GM23338 (cell line): ENCODE measurements at regions not wholly inside any gene's neighbourhood (a gene's known extent, or its start where the extent isn't known, plus 50 kb on each side); places are given as distances from the start of the nearest gene placed in this dataset.

Experiments used
- ATAC-seq: fragments of 200-7000 bp; cut with Tn5 transposase; 3 replicates; pipeline ENCODE4 v1.9.1; 2020
- DNase-seq: peaks from one replicate; pipeline ENCODE4 v3.0.0-alpha.2; 2015; ENCODE audit warnings: low spot score
- H2AFZ ChIP-seq: fragments of 200-600 bp; sonication (generic); 2 replicates; pipeline ENCODE4 v1.8.0; 2016; ENCODE audit warnings: antibody characterized with exemption, mild to moderate bottlenecking, moderate library complexity
- H3F3A ChIP-seq: fragments of 200-600 bp; sonication (generic); replicated peaks from 2 replicates; pipeline ENCODE4 v1.8.0; 2017; ENCODE audit warnings: antibody characterized with exemption, mixed run types, low read depth
- H3K27ac ChIP-seq: fragments of 200-600 bp; sonication (generic); 2 replicates; pipeline ENCODE4 v1.6.1; 2016; ENCODE audit warnings: low read depth
- H3K27me3 ChIP-seq: fragments of 200-600 bp; sonication (generic); 2 replicates; pipeline ENCODE4 v1.8.0; 2016; ENCODE audit warnings: mild to moderate bottlenecking, mixed run types, moderate library complexity; ENCODE audit not compliant: insufficient read depth
- H3K36me3 ChIP-seq: fragments of 200-600 bp; sonication (generic); 2 replicates; pipeline ENCODE4 v1.8.0; 2016; ENCODE audit warnings: mild to moderate bottlenecking; ENCODE audit not compliant: insufficient read depth
- H3K4me1 ChIP-seq: fragments of 200-600 bp; sonication (generic); 2 replicates; pipeline ENCODE4 v1.8.0; 2016; ENCODE audit warnings: mild to moderate bottlenecking, moderate library complexity; ENCODE audit not compliant: insufficient read depth
- H3K4me2 ChIP-seq: fragments of 200-600 bp; sonication (generic); 2 replicates; pipeline ENCODE4 v1.7.1; 2017; ENCODE audit warnings: mixed run types
- H3K4me3 ChIP-seq: fragments of 200-600 bp; sonication (generic); 2 replicates; pipeline ENCODE4 v1.6.1; 2016; ENCODE audit warnings: mixed run types
- H3K79me2 ChIP-seq: fragments of 200-600 bp; sonication (generic); replicated peaks from 2 replicates; pipeline ENCODE4 v1.8.0; 2017; ENCODE audit warnings: mild to moderate bottlenecking; ENCODE audit not compliant: insufficient read depth
- H3K9me2 ChIP-seq: fragments of 200-600 bp; sonication (generic); 2 replicates; pipeline ENCODE4 v1.8.0; 2017; ENCODE audit not compliant: insufficient read depth
- H4K20me1 ChIP-seq: fragments of 200-600 bp; sonication (generic); replicated peaks from 2 replicates; pipeline ENCODE4 v1.8.0; 2017; ENCODE audit warnings: mild to moderate bottlenecking; ENCODE audit not compliant: insufficient read depth
- H3K27ac Mint-ChIP-seq: 2 replicates; pipeline ENCODE4 v1.8.0; 2020; ENCODE audit warnings: inconsistent platforms, mild to moderate bottlenecking, moderate library complexity, mixed read lengths
- H3K27me3 Mint-ChIP-seq: 3 replicates; pipeline ENCODE4 v1.8.0; 2022; ENCODE audit warnings: low read depth, mild to moderate bottlenecking, moderate library complexity, mixed read lengths, inconsistent platforms; ENCODE audit not compliant: insufficient read depth, poor library complexity
- H3K36me3 Mint-ChIP-seq: 3 replicates; pipeline ENCODE4 v1.8.0; 2021; ENCODE audit warnings: low read depth, mild to moderate bottlenecking, inconsistent platforms, moderate library complexity, mixed read lengths
- H3K4me1 Mint-ChIP-seq: 3 replicates; pipeline ENCODE4 v1.8.0; 2020; ENCODE audit warnings: mild to moderate bottlenecking, inconsistent platforms, mixed read lengths
- H3K4me3 Mint-ChIP-seq: 3 replicates; pipeline ENCODE4 v1.8.0; 2021; ENCODE audit warnings: moderate library complexity, mild to moderate bottlenecking, inconsistent platforms, mixed read lengths
- H3K9me3 Mint-ChIP-seq: 3 replicates; pipeline ENCODE4 v1.8.0; 2020; ENCODE audit warnings: moderate library complexity, mild to moderate bottlenecking, inconsistent platforms, mixed read lengths
- CREB1 ChIP-seq: fragments of 250-450 bp; sonication (Bioruptor Pico); IDR thresholded peaks from 2 replicates; pipeline ENCODE4 v1.5.0; 2020; ENCODE audit warnings: low read depth, mild to moderate bottlenecking, moderate library complexity
- EZH2 ChIP-seq: fragments of 200-600 bp; sonication (generic); IDR thresholded peaks from one replicate; pipeline ENCODE4 v1.8.0; 2017; ENCODE audit warnings: antibody characterized with exemption, mild to moderate bottlenecking, low read depth; ENCODE audit not compliant: unreplicated experiment
- EZH2phosphoT487 ChIP-seq: fragments of 200-600 bp; sonication (generic); IDR thresholded peaks from one replicate; pipeline ENCODE4 v1.8.1; 2018; ENCODE audit warnings: antibody characterized with exemption; ENCODE audit not compliant: unreplicated experiment
- JUNB ChIP-seq: IDR thresholded peaks from one replicate; pipeline ENCODE4 v1.6.1; 2016; ENCODE audit warnings: antibody characterized with exemption; ENCODE audit not compliant: unreplicated experiment
- NANOG ChIP-seq: IDR thresholded peaks from 2 replicates; pipeline ENCODE4 v1.6.1; 2016; ENCODE audit warnings: antibody characterized with exemption, borderline replicate concordance
- POLR2AphosphoS5 ChIP-seq: IDR thresholded peaks from 2 replicates; pipeline ENCODE4 v1.6.1; 2016; ENCODE audit warnings: antibody characterized with exemption, low read depth
- STAT1 ChIP-seq: IDR thresholded peaks from one replicate; pipeline ENCODE4 v1.6.1; 2016; ENCODE audit warnings: antibody characterized with exemption; ENCODE audit not compliant: unreplicated experiment
- ZNF114 ChIP-seq: fragments of 250-450 bp; sonication (Bioruptor Pico); IDR thresholded peaks from 2 replicates; pipeline ENCODE4 v1.5.0; 2020; ENCODE audit warnings: mild to moderate bottlenecking, moderate library complexity
- ZNF331 ChIP-seq: fragments of 250-450 bp; sonication (Bioruptor Pico); IDR thresholded peaks from 2 replicates; pipeline ENCODE4 v1.5.0; 2020; ENCODE audit warnings: low read depth, mild to moderate bottlenecking, moderate library complexity
- TF ChIP-seq, protein P1 (sequence below), 2 experiments: fragments of 200-600 bp in 1 of 2; sonication (generic) in 1 of 2; conservative IDR thresholded peaks; 2 replicates each; pipeline versions ENCODE4 v1.5.1 to v1.6.1; 2016 to 2017; ENCODE audit warnings: antibody characterized with exemption in 2 of 2, low read depth in 2 of 2, mild to moderate bottlenecking in 2 of 2, moderate library complexity in 1 of 2
- TF ChIP-seq, protein P2 (sequence below): fragments of 250-450 bp; sonication (Bioruptor Pico); IDR thresholded peaks from 2 replicates; pipeline ENCODE4 v1.5.0; 2020; ENCODE audit warnings: mild to moderate bottlenecking, moderate library complexity
- TF ChIP-seq, protein P3 (sequence below): IDR thresholded peaks from 2 replicates; pipeline ENCODE4 v1.6.1; 2016; ENCODE audit warnings: antibody characterized with exemption
- TF ChIP-seq, protein P4 (sequence below): IDR thresholded peaks from one replicate; pipeline ENCODE4 v1.6.1; 2018; ENCODE audit warnings: antibody characterized with exemption; ENCODE audit not compliant: unreplicated experiment

DNA sequence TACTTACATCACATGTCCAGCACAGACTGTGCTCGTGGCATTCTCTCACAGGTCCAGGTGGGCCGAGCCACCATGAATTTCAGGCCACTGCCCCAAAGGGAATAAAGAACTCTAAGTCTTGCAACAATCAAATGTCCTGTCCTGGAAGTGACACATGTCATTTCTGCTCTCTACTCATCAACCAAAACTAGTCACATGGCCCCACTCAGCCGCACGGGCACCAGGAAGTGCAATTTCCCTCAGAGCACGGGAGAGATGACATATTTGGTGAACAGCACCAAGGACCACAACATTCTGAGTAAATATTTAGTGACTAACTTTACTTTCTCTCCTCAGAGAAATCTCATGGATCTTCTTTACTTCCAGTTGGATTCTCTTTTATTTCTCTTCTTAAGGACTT is 131.1 kb upstream of the TUT7 start:
- DNase-seq (no peak), ATAC-seq (no peak)
- H2AFZ ChIP-seq: no peak overlapping the region
- H3K36me3 Mint-ChIP-seq: peaks cover 2% of the 10 kb centered on the region; the same call in 2 of the 3 replicates
- H3F3A ChIP-seq: no peaks in the 10 kb centered on the region
- H3K4me3 Mint-ChIP-seq: no peak overlapping the region
- no peak overlapping the region for H3K4me2 ChIP-seq
- TF ChIP-seq EZH2 (no peak), NANOG (no peak), POLR2AphosphoS5 (no peak), ZNF331 (CRISPR knock-in tag) (no peak), CREB1 (CRISPR knock-in tag) (no peak), STAT1 (no peak), EZH2phosphoT487 (no peak), ZNF114 (CRISPR knock-in tag) (no peak), JUNB (no peak)
- TF ChIP-seq, protein P1, sequence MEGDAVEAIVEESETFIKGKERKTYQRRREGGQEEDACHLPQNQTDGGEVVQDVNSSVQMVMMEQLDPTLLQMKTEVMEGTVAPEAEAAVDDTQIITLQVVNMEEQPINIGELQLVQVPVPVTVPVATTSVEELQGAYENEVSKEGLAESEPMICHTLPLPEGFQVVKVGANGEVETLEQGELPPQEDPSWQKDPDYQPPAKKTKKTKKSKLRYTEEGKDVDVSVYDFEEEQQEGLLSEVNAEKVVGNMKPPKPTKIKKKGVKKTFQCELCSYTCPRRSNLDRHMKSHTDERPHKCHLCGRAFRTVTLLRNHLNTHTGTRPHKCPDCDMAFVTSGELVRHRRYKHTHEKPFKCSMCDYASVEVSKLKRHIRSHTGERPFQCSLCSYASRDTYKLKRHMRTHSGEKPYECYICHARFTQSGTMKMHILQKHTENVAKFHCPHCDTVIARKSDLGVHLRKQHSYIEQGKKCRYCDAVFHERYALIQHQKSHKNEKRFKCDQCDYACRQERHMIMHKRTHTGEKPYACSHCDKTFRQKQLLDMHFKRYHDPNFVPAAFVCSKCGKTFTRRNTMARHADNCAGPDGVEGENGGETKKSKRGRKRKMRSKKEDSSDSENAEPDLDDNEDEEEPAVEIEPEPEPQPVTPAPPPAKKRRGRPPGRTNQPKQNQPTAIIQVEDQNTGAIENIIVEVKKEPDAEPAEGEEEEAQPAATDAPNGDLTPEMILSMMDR (conservative IDR thresholded peaks at IDR 0.05; ENCODE audit: low read depth in 2 of 2): no peak
- TF ChIP-seq, protein P2, sequence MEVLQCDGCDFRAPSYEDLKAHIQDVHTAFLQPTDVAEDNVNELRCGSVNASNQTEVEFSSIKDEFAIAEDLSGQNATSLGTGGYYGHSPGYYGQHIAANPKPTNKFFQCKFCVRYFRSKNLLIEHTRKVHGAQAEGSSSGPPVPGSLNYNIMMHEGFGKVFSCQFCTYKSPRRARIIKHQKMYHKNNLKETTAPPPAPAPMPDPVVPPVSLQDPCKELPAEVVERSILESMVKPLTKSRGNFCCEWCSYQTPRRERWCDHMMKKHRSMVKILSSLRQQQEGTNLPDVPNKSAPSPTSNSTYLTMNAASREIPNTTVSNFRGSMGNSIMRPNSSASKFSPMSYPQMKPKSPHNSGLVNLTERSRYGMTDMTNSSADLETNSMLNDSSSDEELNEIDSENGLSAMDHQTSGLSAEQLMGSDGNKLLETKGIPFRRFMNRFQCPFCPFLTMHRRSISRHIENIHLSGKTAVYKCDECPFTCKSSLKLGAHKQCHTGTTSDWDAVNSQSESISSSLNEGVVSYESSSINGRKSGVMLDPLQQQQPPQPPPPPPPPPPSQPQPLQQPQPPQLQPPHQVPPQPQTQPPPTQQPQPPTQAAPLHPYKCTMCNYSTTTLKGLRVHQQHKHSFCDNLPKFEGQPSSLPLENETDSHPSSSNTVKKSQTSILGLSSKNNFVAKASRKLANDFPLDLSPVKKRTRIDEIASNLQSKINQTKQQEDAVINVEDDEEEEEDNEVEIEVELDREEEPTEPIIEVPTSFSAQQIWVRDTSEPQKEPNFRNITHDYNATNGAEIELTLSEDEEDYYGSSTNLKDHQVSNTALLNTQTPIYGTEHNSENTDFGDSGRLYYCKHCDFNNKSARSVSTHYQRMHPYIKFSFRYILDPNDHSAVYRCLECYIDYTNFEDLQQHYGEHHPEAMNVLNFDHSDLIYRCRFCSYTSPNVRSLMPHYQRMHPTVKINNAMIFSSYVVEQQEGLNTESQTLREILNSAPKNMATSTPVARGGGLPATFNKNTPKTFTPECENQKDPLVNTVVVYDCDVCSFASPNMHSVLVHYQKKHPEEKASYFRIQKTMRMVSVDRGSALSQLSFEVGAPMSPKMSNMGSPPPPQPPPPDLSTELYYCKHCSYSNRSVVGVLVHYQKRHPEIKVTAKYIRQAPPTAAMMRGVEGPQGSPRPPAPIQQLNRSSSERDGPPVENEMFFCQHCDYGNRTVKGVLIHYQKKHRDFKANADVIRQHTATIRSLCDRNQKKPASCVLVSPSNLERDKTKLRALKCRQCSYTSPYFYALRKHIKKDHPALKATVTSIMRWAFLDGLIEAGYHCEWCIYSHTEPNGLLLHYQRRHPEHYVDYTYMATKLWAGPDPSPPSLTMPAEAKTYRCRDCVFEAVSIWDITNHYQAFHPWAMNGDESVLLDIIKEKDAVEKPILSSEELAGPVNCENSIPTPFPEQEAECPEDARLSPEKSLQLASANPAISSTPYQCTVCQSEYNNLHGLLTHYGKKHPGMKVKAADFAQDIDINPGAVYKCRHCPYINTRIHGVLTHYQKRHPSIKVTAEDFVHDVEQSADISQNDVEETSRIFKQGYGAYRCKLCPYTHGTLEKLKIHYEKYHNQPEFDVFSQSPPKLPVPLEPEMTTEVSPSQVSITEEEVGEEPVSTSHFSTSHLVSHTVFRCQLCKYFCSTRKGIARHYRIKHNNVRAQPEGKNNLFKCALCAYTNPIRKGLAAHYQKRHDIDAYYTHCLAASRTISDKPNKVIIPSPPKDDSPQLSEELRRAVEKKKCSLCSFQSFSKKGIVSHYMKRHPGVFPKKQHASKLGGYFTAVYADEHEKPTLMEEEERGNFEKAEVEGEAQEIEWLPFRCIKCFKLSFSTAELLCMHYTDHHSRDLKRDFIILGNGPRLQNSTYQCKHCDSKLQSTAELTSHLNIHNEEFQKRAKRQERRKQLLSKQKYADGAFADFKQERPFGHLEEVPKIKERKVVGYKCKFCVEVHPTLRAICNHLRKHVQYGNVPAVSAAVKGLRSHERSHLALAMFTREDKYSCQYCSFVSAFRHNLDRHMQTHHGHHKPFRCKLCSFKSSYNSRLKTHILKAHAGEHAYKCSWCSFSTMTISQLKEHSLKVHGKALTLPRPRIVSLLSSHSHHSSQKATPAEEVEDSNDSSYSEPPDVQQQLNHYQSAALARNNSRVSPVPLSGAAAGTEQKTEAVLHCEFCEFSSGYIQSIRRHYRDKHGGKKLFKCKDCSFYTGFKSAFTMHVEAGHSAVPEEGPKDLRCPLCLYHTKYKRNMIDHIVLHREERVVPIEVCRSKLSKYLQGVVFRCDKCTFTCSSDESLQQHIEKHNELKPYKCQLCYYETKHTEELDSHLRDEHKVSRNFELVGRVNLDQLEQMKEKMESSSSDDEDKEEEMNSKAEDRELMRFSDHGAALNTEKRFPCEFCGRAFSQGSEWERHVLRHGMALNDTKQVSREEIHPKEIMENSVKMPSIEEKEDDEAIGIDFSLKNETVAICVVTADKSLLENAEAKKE: no peak
- TF ChIP-seq, protein P3, sequence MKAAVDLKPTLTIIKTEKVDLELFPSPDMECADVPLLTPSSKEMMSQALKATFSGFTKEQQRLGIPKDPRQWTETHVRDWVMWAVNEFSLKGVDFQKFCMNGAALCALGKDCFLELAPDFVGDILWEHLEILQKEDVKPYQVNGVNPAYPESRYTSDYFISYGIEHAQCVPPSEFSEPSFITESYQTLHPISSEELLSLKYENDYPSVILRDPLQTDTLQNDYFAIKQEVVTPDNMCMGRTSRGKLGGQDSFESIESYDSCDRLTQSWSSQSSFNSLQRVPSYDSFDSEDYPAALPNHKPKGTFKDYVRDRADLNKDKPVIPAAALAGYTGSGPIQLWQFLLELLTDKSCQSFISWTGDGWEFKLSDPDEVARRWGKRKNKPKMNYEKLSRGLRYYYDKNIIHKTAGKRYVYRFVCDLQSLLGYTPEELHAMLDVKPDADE: no peak
- TF ChIP-seq, protein P4, sequence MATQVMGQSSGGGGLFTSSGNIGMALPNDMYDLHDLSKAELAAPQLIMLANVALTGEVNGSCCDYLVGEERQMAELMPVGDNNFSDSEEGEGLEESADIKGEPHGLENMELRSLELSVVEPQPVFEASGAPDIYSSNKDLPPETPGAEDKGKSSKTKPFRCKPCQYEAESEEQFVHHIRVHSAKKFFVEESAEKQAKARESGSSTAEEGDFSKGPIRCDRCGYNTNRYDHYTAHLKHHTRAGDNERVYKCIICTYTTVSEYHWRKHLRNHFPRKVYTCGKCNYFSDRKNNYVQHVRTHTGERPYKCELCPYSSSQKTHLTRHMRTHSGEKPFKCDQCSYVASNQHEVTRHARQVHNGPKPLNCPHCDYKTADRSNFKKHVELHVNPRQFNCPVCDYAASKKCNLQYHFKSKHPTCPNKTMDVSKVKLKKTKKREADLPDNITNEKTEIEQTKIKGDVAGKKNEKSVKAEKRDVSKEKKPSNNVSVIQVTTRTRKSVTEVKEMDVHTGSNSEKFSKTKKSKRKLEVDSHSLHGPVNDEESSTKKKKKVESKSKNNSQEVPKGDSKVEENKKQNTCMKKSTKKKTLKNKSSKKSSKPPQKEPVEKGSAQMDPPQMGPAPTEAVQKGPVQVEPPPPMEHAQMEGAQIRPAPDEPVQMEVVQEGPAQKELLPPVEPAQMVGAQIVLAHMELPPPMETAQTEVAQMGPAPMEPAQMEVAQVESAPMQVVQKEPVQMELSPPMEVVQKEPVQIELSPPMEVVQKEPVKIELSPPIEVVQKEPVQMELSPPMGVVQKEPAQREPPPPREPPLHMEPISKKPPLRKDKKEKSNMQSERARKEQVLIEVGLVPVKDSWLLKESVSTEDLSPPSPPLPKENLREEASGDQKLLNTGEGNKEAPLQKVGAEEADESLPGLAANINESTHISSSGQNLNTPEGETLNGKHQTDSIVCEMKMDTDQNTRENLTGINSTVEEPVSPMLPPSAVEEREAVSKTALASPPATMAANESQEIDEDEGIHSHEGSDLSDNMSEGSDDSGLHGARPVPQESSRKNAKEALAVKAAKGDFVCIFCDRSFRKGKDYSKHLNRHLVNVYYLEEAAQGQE: no peak
- H3K36me3 ChIP-seq: no peaks in the 10 kb centered on the region
- no peak overlapping the region for H3K27ac ChIP-seq
- H3K9me3 Mint-ChIP-seq: peaks cover 13% of the 10 kb centered on the region; the same call in 2 of the 3 replicates
- H3K4me1 ChIP-seq: no peaks in the 10 kb centered on the region
- peaks cover 5% of the 10 kb centered on the region for H3K27me3 Mint-ChIP-seq
- H3K79me2 ChIP-seq: no peaks in the 10 kb centered on the region
- no peak overlapping the region for H3K4me3 ChIP-seq
- 0 out of 3 replicates have a peak, but pooled peaks cover 2% of the 10 kb centered on the region for H3K4me1 Mint-ChIP-seq
- no peaks in the 10 kb centered on the region for H4K20me1 ChIP-seq
- H3K27me3 ChIP-seq: no peaks in the 10 kb centered on the region
- H3K27ac Mint-ChIP-seq: no peak overlapping the region
- H3K9me2 ChIP-seq: no peaks in the 10 kb centered on the region
